ENCODE measurements at regions not wholly inside any gene's neighbourhood (a gene's known extent, or its start where the extent isn't known, plus 50 kb on each side); places are given as distances from the start of the nearest gene placed in this dataset.

- ATAC-seq (no peak), DNase-seq (ENCODE audit: low spot score) (no peak)
- H3K4me1 Mint-ChIP-seq: no peaks in the 10 kb centered on the region
- no peaks in the 10 kb centered on the region for H3F3A ChIP-seq (replicated peaks; ENCODE audit: low read depth)
- H3K9me2 ChIP-seq (ENCODE audit: insufficient read depth): peaks cover 6% of the 10 kb centered on the region; the same call in 1 of the 2 replicates
- no peak overlapping the region for H3K4me3 ChIP-seq
- H3K27me3 ChIP-seq (ENCODE audit: insufficient read depth): no peaks in the 10 kb centered on the region
- H3K4me1 ChIP-seq (ENCODE audit: insufficient read depth): no peaks in the 10 kb centered on the region
- no peaks in the 10 kb centered on the region for H3K36me3 ChIP-seq (ENCODE audit: insufficient read depth)
- no peaks in the 10 kb centered on the region for H3K9me3 Mint-ChIP-seq
- no peaks in the 10 kb centered on the region for H3K79me2 ChIP-seq (replicated peaks; ENCODE audit: insufficient read depth)
- no peak overlapping the region for H3K4me2 ChIP-seq
- H3K27ac Mint-ChIP-seq: no peak overlapping the region
- no peaks in the 10 kb centered on the region for H3K27me3 Mint-ChIP-seq (ENCODE audit: insufficient read depth, low read depth, poor library complexity)
- H3K4me3 Mint-ChIP-seq: no peak overlapping the region
- H4K20me1 ChIP-seq (replicated peaks; ENCODE audit: insufficient read depth): no peaks in the 10 kb centered on the region
- no peaks in the 10 kb centered on the region for H3K36me3 Mint-ChIP-seq (ENCODE audit: low read depth)
- TF ChIP-seq EZH2phosphoT487 (IDR thresholded peaks at IDR 0.05; ENCODE audit: unreplicated experiment) (no peak), CTCF (conservative IDR thresholded peaks at IDR 0.05; ENCODE audit: low read depth in 2 of 2) (no peak), NANOG (IDR thresholded peaks at IDR 0.05; ENCODE audit: borderline replicate concordance) (no peak), ZNF331 (CRISPR knock-in tag; IDR thresholded peaks at IDR 0.05; ENCODE audit: low read depth) (no peak), ETS1 (IDR thresholded peaks at IDR 0.05) (no peak), CREB1 (CRISPR knock-in tag; IDR thresholded peaks at IDR 0.05; ENCODE audit: low read depth) (no peak), EZH2 (IDR thresholded peaks at IDR 0.05; ENCODE audit: low read depth, unreplicated experiment) (no peak), JUNB (IDR thresholded peaks at IDR 0.05; ENCODE audit: unreplicated experiment) (no peak), ZNF114 (CRISPR knock-in tag; IDR thresholded peaks at IDR 0.05) (no peak), ZNF462 (CRISPR knock-in tag; IDR thresholded peaks at IDR 0.05) (no peak), STAT1 (IDR thresholded peaks at IDR 0.05; ENCODE audit: unreplicated experiment) (no peak), POLR2AphosphoS5 (IDR thresholded peaks at IDR 0.05; ENCODE audit: low read depth) (no peak), REST (IDR thresholded peaks at IDR 0.05; ENCODE audit: unreplicated experiment) (no peak)
- no peak overlapping the region for H2AFZ ChIP-seq
- no peak overlapping the region for H3K27ac ChIP-seq (ENCODE audit: low read depth)
These were observed 745.3 kb upstream of the ZEB2 start for GRCh38 chr2:145265244-145265643.

Data from GM23338 (cell line).